ENCODE measurements at regions not wholly inside any gene's neighbourhood (a gene's known extent, or its start where the extent isn't known, plus 50 kb on each side); places are given as distances from the start of the nearest gene placed in this dataset.

DNA sequence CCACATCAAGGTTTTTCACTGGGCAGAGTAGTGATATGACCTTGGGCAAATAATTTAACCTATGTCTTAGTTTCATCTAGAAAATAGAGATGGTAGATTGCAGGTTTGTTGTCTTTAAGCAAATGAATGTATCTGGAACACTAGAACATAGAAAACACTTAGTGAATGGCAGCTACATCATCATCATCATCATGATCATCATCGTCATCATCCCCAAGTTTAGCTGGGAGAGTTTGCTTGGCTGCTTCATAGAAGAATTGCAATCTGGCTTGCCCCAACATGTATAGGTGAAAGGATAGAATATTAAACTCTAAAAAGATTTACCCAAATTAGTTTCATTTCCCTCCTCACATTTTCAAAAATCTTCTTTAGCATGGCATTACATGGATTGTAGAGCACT lies 91.3 kb upstream of the TMEM260 start:
- TF ChIP-seq, protein P1, sequence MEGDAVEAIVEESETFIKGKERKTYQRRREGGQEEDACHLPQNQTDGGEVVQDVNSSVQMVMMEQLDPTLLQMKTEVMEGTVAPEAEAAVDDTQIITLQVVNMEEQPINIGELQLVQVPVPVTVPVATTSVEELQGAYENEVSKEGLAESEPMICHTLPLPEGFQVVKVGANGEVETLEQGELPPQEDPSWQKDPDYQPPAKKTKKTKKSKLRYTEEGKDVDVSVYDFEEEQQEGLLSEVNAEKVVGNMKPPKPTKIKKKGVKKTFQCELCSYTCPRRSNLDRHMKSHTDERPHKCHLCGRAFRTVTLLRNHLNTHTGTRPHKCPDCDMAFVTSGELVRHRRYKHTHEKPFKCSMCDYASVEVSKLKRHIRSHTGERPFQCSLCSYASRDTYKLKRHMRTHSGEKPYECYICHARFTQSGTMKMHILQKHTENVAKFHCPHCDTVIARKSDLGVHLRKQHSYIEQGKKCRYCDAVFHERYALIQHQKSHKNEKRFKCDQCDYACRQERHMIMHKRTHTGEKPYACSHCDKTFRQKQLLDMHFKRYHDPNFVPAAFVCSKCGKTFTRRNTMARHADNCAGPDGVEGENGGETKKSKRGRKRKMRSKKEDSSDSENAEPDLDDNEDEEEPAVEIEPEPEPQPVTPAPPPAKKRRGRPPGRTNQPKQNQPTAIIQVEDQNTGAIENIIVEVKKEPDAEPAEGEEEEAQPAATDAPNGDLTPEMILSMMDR (IDR thresholded peaks at IDR 0.05): no peak
- no peak for TF ChIP-seq POLR2A (IDR thresholded peaks at IDR 0.05)
- Histone ChIP-seq H3K9me3 (no peaks in the 10 kb centered on the region), H3K27me3 (no peaks in the 10 kb centered on the region), H3K4me3 (no peak overlapping the region), H3K4me1 (peaks cover 0 to 6% (median 1%) of the 10 kb centered on the region in 12 donors), H3K27ac (no peak overlapping the region), H3K36me3 (no peaks in the 10 kb centered on the region)
- WGBS, 4 donors: 96 to 99% (median 97%) methylated on average over 1 of the region's 1 CpG
- DNase-seq (no peak), ATAC-seq (no peak)
- intact Hi-C loops (cut with DNase I): loop anchor here in 1 of 10 donors (5.0 kb wide), 1 partner anchor 829 kb away; no protein-coding TSS in a partner anchor

DNA sequence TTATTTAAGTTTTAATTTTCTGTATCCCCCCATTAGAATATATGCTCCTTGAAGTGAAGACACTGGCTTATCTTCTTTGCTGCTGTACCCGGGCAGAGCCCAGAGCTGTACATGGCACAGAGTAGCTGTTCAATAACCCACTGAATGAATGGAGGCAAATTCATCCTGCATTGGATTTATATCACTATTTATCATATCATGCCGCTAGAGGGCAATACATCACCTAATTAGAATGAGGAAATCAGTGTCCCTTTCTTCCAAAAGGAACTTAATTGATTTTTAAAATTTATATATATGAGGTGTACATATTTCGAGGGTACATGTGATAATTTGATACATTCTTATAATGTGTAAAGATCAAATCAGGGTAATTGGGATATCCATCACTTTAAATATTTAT lies 89.2 kb upstream of the TMEM260 start:
- TF ChIP-seq, protein P1 (IDR thresholded peaks at IDR 0.05): peak; percentile 41 to 73 (median 58)
- no peak for TF ChIP-seq POLR2A (IDR thresholded peaks at IDR 0.05)
- peak in 1 of 4 donors; percentile 45 for ATAC-seq
- Histone ChIP-seq H3K27ac (no peak overlapping the region), H3K36me3 (no peaks in the 10 kb centered on the region), H3K9me3 (no peaks in the 10 kb centered on the region), H3K4me1 (peaks cover 0 to 11% (median 1%) of the 10 kb centered on the region in 12 donors), H3K4me3 (no peak overlapping the region), H3K27me3 (no peaks in the 10 kb centered on the region)
- no peak for DNase-seq
- WGBS, 4 donors: 7 to 17% (median 10%) methylated on average over 3 of the region's 3 CpGs
- intact Hi-C loops (cut with DNase I): loop anchor here in 9 of 10 donors (1.0 to 10.0 kb wide), 10 partner anchors 87 to 827 kb away; partner anchors contain the start of gene TMEM260 (in 1 of the 9)

GRCh38 chr14:56491299-56492285 lies 88.0 kb upstream of the TMEM260 start:
- peaks cover 0 to 11% (median 1%) of the 10 kb centered on the region in 12 donors for H3K4me1 ChIP-seq
- H3K36me3 ChIP-seq: no peaks in the 10 kb centered on the region
- no peak overlapping the region for H3K4me3 ChIP-seq
- DNase-seq: peak in 1 of 5 donors; percentile 10
- 29 to 38% (median 32%) methylated on average over 8 to 10 of the region's 10 CpGs for WGBS, 4 donors
- peak in 3 of 4 donors; percentile 32 to 64 (median 35) for ATAC-seq
- no peak overlapping the region for H3K27ac ChIP-seq
- intact Hi-C loops (cut with DNase I): loop anchor here in 8 of 10 donors (2.0 to 10.0 kb wide), 10 partner anchors 86 to 827 kb away; partner anchors contain the start of gene TMEM260 (in 1 of the 8)
- H3K9me3 ChIP-seq: no peaks in the 10 kb centered on the region
- no peak for TF ChIP-seq POLR2A (IDR thresholded peaks at IDR 0.05)
- TF ChIP-seq, protein P1 (IDR thresholded peaks at IDR 0.05): peak; percentile 51 to 74 (median 62)
- no peaks in the 10 kb centered on the region for H3K27me3 ChIP-seq

DNA sequence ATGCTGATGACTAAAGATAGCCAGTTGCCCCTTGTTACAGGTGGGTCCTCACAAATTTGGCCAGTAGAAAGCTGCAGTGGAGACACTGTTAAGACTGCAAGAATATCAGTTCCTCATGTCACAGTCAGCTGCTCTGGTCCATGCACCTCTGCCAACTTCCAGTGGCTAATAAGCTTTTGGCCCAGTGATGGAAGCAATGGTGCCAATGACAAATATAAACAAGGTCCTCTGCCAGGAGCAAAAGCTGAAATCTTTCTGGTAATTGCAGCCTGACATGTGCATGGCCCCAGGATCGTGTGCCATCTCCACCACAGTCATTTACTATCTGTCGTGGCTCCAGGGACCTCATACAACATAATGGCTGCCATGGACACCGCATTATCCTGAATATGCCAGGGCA lies 85.4 kb upstream of the TMEM260 start:
- H3K4me1 ChIP-seq: peaks cover 0 to 11% (median 1%) of the 10 kb centered on the region in 12 donors
- TF ChIP-seq, protein P1 (IDR thresholded peaks at IDR 0.05): no peak
- no peak for TF ChIP-seq POLR2A (IDR thresholded peaks at IDR 0.05)
- H3K4me3 ChIP-seq: no peak overlapping the region
- H3K27me3 ChIP-seq: no peaks in the 10 kb centered on the region
- H3K9me3 ChIP-seq: no peaks in the 10 kb centered on the region
- ATAC-seq (peak; percentile 66 to 94 (median 89)), DNase-seq (peak in 3 of 5 donors; percentile 12 to 56 (median 24))
- H3K36me3 ChIP-seq: no peaks in the 10 kb centered on the region
- H3K27ac ChIP-seq: no peak overlapping the region
- intact Hi-C loops (cut with DNase I): loop anchor here in 7 of 10 donors (5.0 to 10.0 kb wide), 7 partner anchors 83 to 823 kb away; partner anchors contain the start of gene TMEM260 (in 1 of the 7)
- 49 to 57% (median 52%) methylated on average over 3 of the region's 3 CpGs for WGBS, 4 donors

Data from heart left ventricle (tissue), 16 donors.